Right lobe of liver (tissue), 4 donors: ENCODE measurements at regions not wholly inside any gene's neighbourhood (a gene's known extent, or its start where the extent isn't known, plus 50 kb on each side); places are given as distances from the start of the nearest gene placed in this dataset.

Source experiments
- CTCF ChIP-seq, 4 donors: fragments of 200-600 bp in 3 of 4; fragments of 450-650 bp in 1 of 4; IDR thresholded peaks; one replicate each; pipeline versions ENCODE4 v1.5.1 to v1.8.0; 2016 to 2022; ENCODE audit warnings: antibody characterized with exemption in 4 of 4, mild to moderate bottlenecking in 2 of 4
- POLR2A ChIP-seq: fragments of 450-650 bp; IDR thresholded peaks from one replicate; pipeline ENCODE4 v1.6.1; 2017; ENCODE audit warnings: antibody characterized with exemption, mild to moderate bottlenecking
- donor health status: DM: no; HTN: no; CAD: no.
- donor health status: DM: no; HTN: no; CAD: no.
- donor health status: DM: no; HTN: yes; CAD: no.

DNA sequence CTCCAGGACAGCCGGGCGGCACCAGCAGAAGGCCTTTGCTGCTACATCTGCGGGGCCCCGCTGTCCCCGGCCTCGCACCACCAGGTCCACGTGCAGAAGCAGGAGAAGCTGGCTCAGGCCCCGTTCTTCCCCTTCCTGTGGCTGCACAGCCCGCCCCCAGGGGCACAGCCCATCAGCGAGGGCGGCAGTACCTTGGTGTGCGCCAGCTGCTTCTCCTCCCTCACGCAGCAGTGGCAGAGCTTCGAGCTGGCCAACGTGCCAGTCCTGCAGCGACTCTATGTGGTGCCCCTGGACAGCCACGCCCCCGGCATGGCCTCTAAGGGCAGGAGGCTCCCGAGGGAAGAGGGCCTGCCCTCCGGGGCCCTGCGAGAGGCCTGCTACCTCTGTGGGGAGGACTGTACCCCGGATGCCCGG is 58.3 kb upstream of the CIBAR2 start:
- TF ChIP-seq CTCF (IDR thresholded peaks at IDR 0.05) (peak in 1 of 4 donors; percentile 5), POLR2A (no peak)
